ENCODE measurements at regions not wholly inside any gene's neighbourhood (a gene's known extent, or its start where the extent isn't known, plus 50 kb on each side); places are given as distances from the start of the nearest gene placed in this dataset.
"Not testable (repeated sequence)": the region's sequence is repeated elsewhere in the genome, so short reads cannot be mapped to it uniquely, and the experiment has no call there.

DNA sequence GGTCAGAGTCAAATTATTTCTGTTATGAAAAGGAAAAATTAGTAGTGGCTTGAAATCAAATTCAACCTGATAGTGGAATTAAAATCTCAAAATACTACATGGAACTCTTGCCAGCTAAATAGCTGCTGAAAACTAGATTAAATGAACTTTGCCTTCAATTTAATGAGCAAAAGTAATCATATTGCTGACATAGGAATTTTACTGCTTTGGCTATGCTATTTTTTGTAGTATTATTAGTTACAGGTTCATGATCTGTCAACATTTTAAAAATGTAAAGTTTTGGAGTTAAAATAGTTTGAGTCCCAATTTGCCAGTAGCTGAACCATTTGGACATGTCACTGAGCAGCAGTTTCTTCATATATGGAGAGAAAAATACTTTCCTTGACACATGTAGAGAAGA, 81.4 kb downstream of the RERGL start:
- in situ Hi-C loops (cut with MboI; ENCODE audit: low pct_unique_long_range_greater_than_20kb, low sequenced_read_pairs): no loop called here
- no peak for DNase-seq

DNA sequence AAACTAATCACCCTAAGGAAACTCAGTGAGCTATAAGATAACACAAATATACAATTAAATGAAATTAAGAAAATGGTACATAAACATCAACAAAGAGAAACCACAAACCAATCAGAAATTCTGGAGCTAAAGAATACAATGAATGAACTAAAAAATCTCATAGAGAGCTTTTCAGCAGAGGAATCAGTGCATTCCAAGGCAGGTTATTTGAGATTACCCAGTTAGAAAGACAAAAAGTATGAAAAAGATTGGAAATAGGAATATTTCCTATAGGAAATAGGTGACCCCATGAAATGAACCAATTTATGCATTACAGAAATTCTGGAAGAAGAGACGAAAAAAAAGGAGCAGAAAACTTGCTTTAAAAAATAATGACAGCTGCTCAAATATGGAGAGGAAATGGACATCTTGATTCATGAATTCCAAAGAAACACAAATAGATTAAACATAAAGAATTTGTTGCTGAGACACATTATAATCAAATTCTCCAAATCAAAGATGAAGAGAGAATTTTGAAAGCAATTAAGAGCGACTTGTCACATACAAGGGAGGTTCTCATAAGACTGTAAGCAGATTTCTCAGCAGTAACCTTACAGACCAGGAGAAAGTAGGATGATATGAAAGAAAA, 90.7 kb downstream of the RERGL start:
- in situ Hi-C loops (cut with MboI; ENCODE audit: low pct_unique_long_range_greater_than_20kb, low sequenced_read_pairs): no loop called here
- DNase-seq: no peak

DNA sequence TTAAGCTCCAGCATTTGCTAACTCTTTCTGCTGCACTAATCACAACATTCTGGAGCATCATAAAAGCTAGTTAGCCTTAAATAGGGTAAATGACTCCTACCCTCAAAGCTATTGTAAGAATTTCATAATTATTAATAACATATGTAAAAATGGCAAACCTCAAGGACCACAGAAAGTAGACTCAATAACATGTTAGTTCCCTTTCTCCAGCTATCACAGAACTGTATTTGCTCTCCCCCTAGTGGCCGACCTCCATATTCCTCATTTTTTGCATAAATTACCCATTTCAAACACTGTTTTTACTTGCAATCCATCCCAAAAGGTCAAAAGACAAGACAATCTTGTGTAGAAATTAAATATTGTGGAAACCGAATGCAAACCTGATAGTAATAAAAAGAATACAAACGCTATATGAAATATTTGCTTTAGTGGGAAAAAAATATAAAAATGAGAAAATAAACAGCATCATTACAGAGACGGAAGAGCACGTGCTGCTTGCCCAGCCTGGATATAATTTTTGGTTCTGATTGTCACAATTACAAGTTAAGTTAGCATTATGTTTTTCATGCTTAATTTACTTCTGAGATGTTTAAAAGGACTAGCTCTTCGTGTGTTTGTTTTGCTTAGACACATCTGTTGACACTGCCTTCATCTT, 97.9 kb downstream of the RERGL start:
- in situ Hi-C loops (cut with MboI; ENCODE audit: low pct_unique_long_range_greater_than_20kb, low sequenced_read_pairs): no loop called here
- DNase-seq: peak; percentile 70

DNA sequence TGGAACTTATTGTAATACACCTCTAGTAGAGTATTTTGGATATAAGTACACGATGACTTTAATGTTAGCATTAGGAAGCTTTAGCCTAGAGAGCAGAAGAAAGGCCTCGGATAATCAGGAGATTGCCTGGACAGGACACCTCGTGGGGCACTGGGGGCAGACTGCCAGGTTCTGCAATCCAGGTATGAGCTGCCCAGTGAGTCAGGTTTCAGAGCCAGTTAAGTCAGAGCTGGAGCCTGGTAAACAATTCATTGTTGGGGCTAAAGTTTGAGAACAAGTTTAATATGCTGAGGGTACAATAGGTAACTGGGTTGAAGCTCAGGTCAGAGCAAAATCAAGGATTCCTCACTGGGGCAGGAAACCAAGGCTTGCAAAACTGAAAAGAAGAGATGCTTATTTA, 107.4 kb downstream of the RERGL start:
- in situ Hi-C loops (cut with MboI; ENCODE audit: low pct_unique_long_range_greater_than_20kb, low sequenced_read_pairs): no loop called here
- no peak for DNase-seq

DNA sequence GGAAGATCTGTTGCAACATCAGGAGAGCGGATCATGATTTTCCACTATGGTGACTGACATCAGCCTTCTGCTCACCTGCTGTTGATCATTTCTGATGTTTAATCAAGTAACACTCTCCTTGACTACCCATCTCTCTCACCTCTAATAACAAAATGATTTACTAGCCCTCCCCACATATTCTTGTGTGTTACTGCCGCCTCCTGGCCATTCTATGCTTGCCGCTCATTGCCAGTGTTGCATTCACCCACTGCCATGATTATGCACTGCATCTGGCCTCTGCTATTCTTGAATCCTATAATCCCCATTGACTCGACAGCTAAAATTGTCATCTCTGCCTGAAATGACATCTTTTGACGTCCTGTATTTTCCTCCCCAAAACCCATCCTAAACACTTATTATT, 113.8 kb downstream of the RERGL start:
- in situ Hi-C loops (cut with MboI; ENCODE audit: low pct_unique_long_range_greater_than_20kb, low sequenced_read_pairs): no loop called here
- no peak for DNase-seq

DNA sequence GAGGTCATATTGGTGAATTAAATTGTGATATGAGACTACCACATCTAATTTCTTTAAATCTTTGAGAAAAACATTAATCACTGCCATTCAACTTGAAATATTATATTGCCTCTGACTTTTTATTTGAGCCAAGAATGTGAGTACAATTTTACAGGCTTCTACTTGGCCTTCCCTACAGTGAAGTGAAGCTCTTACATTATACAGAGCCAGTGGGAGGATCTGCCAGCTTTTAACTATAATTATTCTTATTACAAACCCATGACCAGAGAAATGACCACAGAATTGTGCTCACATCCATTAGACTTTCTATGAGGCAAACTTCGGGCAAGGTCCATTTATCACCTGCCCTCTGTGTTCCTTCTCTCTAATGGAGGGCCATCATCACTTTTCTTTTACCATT, 114.2 kb downstream of the RERGL start:
- in situ Hi-C loops (cut with MboI; ENCODE audit: low pct_unique_long_range_greater_than_20kb, low sequenced_read_pairs): no loop called here
- DNase-seq: no peak

DNA sequence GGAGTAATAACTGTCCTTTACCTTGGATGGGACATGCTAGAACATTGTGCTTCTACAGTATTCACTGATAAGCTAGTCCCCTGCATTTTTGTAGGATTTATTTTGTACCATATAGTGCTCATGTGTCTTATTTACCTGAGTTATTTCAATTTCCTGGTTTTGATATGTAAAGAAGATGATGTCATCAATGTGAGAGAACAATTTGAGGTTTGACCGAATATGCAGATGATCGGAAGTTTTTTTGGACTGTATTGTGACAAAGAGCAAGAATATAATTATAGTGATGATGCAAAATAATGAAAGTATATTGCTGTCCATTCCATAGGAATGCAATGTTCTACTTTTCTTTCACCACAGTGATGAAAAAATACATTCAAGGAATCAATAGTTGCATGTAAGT, 114.8 kb downstream of the RERGL start:
- in situ Hi-C loops (cut with MboI; ENCODE audit: low pct_unique_long_range_greater_than_20kb, low sequenced_read_pairs): no loop called here
- DNase-seq: no peak

DNA sequence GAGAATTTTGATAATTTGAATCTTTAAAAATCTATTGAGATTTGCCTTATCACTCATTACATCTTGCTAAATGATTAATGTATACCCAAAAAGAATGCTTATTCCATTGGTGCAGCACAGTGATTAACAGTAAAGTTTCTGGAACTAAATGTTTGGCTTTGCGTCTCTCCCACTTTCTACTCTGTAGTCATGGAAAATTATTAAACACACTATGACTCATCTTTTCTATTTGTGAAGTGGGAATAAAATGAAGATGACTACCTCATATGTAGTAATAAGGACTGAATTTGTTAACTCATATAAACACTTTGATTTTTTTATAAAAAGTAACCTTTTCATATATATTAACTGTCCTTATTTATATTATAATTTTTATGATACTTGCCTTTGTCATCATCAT, 118.1 kb downstream of the RERGL start:
- no peak for DNase-seq
- in situ Hi-C loops (cut with MboI; ENCODE audit: low pct_unique_long_range_greater_than_20kb, low sequenced_read_pairs): no loop called here

DNA sequence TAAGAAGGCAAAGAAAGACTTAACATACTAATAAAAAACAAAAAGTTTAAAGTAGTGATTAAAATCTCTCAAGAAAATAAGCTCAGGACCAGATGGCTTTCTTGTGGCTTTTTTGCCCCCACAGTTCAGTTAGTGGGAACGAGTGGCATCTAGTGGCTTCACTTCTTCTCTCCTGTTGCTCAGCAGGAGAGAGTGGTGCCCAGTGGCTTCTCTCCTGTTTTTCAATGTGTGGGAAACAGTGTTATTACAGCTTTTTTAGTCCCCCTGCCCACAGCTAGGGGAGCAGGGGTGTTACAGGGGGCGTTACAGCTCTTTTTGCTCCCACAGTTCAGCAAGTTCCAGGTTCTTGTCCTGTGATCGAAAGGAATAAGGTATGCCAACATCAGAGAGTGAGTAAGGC, 135.2 kb downstream of the RERGL start:
- in situ Hi-C loops (cut with MboI; ENCODE audit: low pct_unique_long_range_greater_than_20kb, low sequenced_read_pairs): no loop called here
- no peak for DNase-seq

DNA sequence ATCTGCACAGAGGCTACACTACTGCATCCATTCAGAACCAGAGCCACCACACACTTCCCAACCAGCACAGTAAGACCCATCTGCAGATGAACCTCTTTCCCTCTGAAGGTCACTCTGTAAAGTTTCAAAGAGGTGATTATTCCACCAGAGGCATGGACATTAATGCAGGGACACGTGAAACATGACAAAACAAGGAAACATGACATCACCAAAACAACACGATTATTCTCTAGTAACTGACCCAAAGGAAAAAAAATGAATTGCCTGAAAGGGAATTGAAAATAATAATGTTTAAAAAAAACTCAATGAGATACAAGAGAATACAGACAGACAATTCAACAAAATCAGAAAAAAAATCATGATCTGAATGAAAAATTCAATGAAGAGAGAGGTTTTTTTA, 139.1 kb downstream of the RERGL start:
- in situ Hi-C loops (cut with MboI; ENCODE audit: low pct_unique_long_range_greater_than_20kb, low sequenced_read_pairs): no loop called here
- no peak for DNase-seq

DNA sequence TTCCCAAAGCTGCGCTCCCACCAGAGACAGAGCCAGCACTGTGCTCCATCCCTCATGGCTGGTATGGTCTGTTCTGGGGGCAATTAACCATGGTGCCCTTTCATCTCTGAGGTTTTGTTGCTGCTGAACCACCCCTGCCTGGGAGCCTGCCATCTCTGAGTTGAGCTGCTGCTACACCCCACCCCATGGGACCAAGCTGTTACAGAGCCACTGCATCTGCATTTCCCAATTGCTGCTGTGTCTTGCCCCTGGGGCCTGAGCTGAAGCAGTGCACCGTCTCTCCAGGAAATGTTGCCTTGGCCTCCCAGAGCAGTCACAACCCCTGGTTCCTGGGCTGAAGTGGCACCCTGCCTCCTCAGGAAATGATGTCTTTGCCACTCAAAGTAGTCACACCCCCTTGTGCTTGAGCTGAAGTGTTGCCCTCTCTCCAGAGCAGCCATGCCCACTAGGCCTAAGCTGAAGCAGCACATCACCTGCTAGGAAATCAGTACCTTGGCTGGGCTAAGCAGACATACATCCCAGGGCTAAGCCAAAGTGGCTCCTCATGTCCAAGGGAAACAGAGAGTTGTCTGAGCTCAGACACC, 140.3 kb downstream of the RERGL start:
- DNase-seq: no peak
- in situ Hi-C loops (cut with MboI; ENCODE audit: low pct_unique_long_range_greater_than_20kb, low sequenced_read_pairs): no loop called here

DNA sequence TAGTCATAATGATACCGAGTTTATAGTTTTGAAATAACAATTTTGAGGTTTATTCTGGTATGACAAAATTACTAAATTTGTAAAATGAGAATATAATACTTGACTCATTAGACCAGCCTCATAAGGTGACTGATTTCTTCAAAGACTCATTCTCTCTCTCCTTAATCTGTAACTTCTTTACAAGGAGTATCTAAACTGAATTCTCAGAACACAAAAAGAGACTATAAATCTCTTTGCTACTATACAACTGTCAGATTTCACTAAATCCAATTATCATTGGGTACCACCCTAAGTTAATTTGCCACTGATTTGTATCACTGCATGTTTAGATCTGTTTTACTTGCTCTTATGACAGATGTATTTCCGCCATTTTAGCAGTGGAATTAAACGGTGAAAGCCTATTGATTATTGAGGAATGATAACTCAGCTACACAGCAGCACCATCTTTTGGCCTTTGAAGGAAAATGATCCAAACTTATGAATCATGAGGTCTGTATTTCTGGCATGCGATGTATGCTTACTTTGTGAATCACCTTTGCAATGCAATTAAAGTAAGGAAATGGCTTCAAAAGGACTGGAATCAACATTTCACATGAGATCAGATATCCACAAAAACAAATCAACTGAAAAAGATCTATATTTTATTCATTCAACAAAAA, 161.2 kb downstream of the RERGL start:
- DNase-seq: no peak
- in situ Hi-C loops (cut with MboI; ENCODE audit: low pct_unique_long_range_greater_than_20kb, low sequenced_read_pairs): no loop called here

DNA sequence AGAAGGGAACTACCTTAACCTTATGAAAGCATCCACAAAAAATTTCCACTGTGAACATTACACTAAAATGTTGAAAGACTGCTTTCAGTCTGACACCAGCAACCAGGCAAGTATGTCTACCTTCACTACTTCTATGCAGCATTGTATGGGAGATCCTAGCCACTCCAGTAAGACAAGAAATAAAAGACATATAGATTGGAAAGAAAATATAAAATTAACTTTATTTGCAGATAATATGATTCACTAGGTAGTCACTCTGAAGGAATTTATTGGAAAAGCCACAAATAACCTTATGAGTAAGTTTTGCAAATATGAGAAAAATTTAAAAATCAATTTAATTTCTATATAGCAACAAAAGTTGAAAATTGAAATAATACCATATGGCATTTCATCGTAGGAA, 172.0 kb downstream of the RERGL start:
- in situ Hi-C loops (cut with MboI; ENCODE audit: low pct_unique_long_range_greater_than_20kb, low sequenced_read_pairs): no loop called here
- DNase-seq: no peak

DNA sequence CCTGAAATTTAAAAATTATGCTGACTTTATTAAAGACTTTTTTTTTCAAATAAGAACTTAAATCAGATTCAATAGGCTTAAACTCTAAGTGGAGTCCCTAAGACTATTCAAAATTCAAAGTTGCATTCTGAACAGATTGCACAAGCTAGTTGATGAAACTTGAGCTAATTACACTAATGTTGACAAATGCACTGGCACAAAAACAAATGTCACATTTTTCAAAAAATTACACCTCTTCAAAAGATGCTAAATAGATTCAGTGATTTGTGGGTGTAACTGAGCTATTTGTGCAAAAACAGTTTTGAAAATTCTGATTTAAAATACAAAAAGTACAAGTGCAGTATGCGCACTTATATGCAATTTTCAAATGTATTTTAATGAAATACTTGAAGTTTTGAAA, 205.4 kb downstream of the RERGL start:
- in situ Hi-C loops (cut with MboI; ENCODE audit: low pct_unique_long_range_greater_than_20kb, low sequenced_read_pairs): no loop called here
- DNase-seq: no peak

DNA sequence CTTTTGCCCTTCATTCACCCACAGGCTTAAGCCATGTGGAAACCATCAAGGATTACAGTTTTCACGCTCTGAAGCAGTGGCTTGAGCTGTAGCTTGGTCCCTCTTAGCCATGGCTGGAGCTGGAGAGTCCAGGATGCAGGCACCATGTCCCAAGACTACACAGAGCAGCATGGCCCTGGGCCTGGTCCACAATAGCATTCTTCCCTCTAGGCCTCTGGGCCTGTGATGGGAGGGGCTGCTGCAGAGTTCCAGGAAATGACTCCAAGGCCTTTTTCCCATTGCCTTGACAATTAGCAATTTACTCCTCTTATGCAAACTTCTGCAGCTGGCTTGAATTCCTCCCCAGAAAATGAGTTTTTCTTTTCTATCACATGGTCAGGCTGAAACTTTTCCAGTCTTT, 211.3 kb downstream of the RERGL start:
- in situ Hi-C loops (cut with MboI; ENCODE audit: low pct_unique_long_range_greater_than_20kb, low sequenced_read_pairs): no loop called here
- no peak for DNase-seq

DNA sequence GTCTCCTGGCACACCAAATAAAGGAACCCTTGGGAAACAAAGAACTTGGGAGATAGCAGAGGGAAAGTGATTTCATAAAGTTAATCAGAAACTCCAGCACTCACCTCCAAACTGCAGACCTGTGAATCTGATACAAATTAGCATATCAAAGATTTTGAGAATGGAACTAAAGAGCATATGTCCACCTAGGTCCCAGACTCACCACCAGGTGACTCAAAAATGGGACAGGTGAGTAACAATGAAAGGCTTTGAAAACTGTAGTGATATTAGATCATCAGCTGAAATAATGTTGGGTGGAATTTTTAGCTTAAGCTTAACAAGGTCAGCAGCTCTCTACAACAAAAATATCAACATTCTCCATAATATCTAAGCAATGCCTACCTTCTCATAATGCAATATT, 214.8 kb downstream of the RERGL start:
- in situ Hi-C loops (cut with MboI; ENCODE audit: low pct_unique_long_range_greater_than_20kb, low sequenced_read_pairs): no loop called here

DNA sequence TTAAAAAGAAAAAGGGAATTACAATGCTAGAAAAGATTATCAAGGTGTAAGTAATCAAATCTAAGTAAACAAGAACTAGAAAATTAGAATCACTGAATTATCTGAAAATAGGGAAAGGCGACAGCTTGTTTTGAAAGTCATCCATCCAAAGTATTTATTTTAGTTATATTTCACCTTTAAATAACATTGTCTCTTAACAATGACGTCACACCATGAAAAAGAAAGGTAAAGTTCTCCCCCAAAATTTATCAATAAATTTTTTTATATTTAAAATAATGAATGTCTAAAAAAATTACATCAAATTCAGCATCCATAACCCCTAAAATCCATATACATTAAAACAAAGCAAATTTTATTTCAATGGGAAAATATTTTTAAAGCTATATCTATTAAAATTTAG, 223.2 kb downstream of the RERGL start:
- in situ Hi-C loops (cut with MboI; ENCODE audit: low pct_unique_long_range_greater_than_20kb, low sequenced_read_pairs): loop anchor here (10.0 kb wide), 1 partner anchor 92 kb away; no protein-coding TSS in a partner anchor

More for the DNA sequence above, 214.8 kb downstream of the RERGL start:
- no peak for DNase-seq

DNA sequence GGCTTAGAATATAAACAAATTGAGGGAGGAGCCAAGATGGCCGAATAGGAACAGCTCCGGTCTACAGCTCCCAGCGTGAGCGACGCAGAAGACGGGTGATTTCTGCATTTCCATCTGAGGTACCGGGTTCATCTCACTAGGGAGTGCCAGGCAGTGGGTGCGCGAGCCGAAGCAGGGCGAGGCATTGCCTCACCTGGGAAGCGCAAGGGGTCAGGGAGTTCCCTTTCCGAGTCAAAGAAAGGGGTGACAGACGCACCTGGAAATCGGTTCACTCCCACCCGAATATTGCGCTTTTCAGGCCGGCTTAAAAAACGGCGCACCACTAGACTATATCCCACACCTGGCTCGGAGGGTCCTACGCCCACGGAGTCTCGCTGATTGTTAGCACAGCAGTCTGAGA, 234.4 kb downstream of the RERGL start:
- DNase-seq; in situ Hi-C loops (cut with MboI; ENCODE audit: low pct_unique_long_range_greater_than_20kb, low sequenced_read_pairs): not testable (repeated sequence)

More for the DNA sequence above, 223.2 kb downstream of the RERGL start:
- DNase-seq: no peak

DNA sequence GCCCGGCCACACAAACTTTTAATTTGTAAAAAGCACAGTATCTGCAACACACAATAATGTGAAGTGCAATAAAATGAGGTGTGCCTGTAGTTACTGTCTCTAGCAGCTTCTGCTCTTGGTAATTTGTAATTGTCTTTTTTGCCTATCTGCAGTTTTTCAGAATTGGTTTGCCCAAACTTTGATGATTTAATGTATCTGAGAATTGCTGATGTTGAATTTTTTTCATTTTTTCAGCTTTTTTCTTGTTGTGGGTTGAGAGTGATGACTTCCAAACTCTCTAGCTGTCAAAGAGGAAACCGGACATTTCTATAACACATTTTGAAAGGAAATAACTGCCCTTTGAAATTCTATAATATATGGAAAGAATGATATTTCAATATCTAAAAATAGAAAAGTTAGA, 236.9 kb downstream of the RERGL start:
- in situ Hi-C loops (cut with MboI; ENCODE audit: low pct_unique_long_range_greater_than_20kb, low sequenced_read_pairs): no loop called here
- DNase-seq: no peak

DNA sequence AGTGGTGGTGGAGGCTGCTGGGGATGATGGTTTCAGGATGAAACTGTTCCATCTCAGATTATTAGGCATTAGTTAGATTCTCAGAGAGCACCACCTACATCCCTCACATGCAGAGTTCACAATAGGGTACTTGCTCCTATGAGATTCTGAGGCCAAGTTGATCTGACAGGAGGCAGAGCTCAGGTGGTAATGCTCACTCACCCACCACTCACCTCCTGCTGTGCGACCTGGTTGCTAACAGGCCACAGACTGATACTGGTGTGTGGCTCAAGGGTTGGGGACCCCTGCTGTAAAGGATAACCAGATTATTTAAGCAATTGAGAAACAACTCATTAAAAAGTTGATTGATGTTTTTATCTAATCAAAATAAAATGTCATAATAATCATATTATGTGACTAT, 248.5 kb downstream of the RERGL start:
- in situ Hi-C loops (cut with MboI; ENCODE audit: low pct_unique_long_range_greater_than_20kb, low sequenced_read_pairs): no loop called here
- DNase-seq: no peak
